PC-3 (cell line): ENCODE measurements at regions not wholly inside any gene's neighbourhood (a gene's known extent, or its start where the extent isn't known, plus 50 kb on each side); places are given as distances from the start of the nearest gene placed in this dataset.

Experiments
- EZH2 ChIP-seq: fragments of 300-600 bp; sonication (generic); IDR thresholded peaks from one replicate; pipeline ENCODE4 v1.6.1; 2017; ENCODE audit warnings: antibody characterized with exemption, mild to moderate bottlenecking, low read length; ENCODE audit not compliant: unreplicated experiment
- EZH2phosphoT487 ChIP-seq: fragments of 300-600 bp; sonication (generic); IDR thresholded peaks from 2 replicates; pipeline ENCODE4 v1.6.1; 2018; ENCODE audit warnings: mild to moderate bottlenecking, antibody characterized with exemption, low read length, borderline replicate concordance
- TF ChIP-seq, protein P1 (sequence below): fragments of 300-600 bp; sonication (generic); conservative IDR thresholded peaks from 2 replicates; pipeline ENCODE4 v1.5.1; 2017; ENCODE audit warnings: antibody characterized with exemption, low read depth, mild to moderate bottlenecking, low read length

GRCh38 chr3:31445701-31446100 is 87.0 kb upstream of the STT3B start:
- TF ChIP-seq, protein P1, sequence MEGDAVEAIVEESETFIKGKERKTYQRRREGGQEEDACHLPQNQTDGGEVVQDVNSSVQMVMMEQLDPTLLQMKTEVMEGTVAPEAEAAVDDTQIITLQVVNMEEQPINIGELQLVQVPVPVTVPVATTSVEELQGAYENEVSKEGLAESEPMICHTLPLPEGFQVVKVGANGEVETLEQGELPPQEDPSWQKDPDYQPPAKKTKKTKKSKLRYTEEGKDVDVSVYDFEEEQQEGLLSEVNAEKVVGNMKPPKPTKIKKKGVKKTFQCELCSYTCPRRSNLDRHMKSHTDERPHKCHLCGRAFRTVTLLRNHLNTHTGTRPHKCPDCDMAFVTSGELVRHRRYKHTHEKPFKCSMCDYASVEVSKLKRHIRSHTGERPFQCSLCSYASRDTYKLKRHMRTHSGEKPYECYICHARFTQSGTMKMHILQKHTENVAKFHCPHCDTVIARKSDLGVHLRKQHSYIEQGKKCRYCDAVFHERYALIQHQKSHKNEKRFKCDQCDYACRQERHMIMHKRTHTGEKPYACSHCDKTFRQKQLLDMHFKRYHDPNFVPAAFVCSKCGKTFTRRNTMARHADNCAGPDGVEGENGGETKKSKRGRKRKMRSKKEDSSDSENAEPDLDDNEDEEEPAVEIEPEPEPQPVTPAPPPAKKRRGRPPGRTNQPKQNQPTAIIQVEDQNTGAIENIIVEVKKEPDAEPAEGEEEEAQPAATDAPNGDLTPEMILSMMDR: no peak
- no peak for TF ChIP-seq EZH2
- no peak for TF ChIP-seq EZH2phosphoT487
